Stimulated activated CD4-positive, alpha-beta T cell treated with anti-CD3 and anti-CD28 coated beads, Interleukin-15, amount 100 ng/mL, for 1 hour (primary cell): ENCODE measurements at regions not wholly inside any gene's neighbourhood (a gene's known extent, or its start where the extent isn't known, plus 50 kb on each side); places are given as distances from the start of the nearest gene placed in this dataset.

ENCODE experiments used
- DNase-seq, 2 donors: peaks; one replicate each; pipeline ENCODE4 v3.0.0-alpha.2; 2020; ENCODE audit warnings: low read depth in 1 of 2, low spot score in 1 of 2

DNA sequence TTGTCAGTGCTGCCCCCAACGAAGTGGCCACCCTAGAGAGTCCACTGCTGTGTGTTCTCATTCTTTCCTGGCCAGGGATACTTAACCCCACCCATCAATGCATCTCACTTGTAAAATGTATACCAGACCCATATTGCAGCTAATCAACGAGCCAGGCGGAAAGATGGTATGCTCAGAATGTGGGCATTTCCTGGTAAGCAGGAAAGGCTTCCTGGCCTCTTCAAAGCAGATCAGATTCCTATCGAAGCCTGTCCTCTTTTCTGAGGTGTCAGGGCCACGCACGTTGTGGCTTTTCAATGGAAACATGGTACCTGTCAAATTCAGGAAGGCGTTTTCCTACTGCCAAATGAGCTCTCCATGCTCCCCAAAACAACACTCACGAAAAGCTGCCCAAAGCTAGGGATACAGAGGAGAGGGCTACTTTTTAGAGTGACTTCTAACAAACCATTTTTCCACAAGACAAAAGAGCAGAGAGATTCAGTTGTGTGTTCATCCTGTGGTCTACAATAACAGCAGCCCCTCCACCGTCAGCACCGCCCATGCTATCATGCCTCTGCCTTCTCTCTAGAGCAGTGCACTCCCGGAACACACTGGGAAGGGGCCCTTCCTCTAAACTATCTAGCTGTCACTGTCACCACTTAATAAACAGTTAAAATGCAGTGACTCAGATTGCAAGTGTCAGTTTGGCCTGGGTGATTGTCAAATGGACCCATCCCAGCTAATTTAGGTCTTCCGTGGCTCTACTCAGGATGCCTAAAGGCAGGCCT lies 535.1 kb downstream of the RNF144A start:
- DNase-seq = no peak

DNA sequence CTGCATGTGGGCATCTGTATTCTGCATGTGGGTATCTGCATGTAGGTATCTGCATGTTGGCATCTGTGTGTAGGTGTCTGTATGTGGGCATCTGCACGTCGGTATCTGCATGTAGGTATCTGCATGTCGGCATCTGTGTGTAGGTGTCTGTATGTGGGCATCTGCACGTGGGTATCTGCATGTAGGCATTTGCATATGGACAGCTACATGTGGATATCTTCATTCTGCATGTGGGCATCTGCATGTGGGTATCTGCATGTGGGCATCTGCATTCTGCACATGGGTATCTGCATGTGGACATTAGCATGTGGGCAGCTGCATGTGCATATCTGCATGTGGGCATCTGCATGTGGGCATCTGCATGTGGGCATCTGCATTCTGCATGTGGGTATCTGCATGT lies 537.4 kb downstream of the RNF144A start:
- DNase-seq = no peak

DNA sequence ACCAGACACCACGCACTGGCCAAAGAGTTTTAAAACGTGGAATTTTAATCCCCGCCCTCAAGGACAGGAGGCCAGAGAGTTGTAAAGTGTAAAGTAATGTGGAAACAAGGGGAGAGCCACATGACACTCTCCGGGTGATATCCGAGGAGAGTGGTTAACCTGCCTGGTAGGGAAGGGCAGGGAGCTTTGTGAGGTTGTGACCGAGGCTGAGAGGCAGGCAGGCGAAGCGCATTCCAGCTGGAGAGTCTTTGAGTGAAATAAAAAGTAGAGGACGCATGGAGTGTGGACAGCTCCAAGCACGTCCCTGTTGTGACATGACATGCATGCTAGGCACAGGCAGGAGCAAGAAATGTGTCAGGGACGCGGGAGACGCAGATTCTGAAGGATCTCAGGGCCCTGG lies 539.5 kb downstream of the RNF144A start:
- no peak for DNase-seq

DNA sequence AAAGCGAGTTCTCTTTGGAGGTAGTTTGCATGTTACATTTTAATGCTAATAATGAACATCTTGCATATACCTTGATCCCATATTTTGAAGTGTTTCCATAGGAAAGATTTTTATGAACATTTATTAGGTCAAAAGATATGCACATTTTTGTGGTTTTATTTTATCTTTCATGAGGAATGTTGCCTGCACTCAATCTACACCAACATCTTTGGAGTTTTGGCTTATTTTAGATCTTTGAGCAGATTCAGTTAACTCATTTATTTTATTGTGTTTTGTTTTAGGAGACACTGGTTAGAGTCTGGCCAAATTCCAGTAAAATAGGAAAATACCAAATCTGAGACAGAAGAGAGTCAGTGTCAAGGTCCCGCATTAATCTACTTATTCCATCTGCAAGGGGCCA lies 540.9 kb downstream of the RNF144A start:
- no peak for DNase-seq

DNA sequence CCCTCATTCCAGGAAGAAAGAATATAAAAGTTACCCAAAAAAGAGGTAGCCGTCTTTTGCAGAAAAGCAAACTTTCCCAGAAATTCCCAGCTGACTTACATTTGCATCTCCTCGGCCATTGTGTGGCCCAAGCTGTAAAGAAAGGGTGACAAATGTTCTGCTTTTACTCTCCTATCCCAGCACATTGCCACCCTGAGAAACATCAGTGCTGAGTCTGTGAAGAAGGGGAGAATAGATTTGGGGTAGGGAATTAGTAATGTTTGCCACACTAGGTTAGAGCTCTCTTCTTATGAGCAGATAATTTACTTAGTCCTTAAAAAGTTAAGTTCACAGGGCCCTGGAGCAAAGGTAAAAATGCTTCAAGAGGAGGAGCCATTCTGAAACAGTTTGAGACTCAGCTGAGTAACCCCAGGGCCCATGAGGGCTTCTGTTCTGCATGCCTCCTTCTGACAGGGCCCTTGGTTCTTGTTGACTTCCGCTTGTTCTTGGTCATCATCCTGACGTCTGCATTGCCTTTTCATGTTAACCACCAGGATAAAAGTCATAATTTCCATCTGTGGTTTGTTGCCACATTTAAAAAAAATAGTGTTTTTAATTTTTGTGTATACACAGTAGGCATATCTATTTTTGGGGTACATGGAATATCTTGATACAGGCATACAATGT lies 550.7 kb downstream of the RNF144A start:
- no peak for DNase-seq

DNA sequence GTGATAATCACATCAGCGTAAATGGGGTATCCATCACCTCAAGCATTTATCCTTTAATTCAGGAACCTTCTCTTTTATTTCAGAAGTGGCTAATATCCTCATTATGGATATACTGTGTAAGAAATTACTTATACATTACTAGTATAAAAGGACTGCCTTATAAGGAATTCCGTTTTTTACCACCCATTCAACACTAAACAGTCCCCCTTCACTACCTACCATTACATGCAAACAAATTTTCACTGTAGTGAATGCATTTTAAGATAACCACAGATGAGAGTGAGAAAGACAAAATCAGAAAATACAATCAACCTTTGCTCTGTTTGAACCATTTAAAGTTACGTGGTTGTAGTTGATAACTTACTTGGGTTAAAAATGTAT lies 551.2 kb downstream of the RNF144A start:
- no peak for DNase-seq

DNA sequence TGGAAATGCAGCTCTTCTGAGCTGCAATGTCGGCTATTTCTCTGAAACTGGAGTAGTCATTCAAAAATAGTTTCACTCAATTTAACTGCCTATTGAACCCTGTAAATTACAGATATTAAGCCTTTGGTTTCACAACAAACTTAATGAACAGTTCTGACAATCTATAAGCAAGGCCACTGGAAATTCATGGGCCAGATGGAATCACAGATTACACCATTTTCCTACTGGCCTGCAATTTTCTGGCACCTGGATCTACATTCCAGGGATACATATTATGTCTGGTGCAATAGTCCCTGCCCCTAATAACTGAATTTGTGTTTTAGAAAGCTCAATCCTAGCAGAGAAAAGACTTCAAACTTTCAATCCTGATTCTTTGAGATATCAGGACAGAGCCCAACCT lies 551.7 kb downstream of the RNF144A start:
- no peak for DNase-seq

DNA sequence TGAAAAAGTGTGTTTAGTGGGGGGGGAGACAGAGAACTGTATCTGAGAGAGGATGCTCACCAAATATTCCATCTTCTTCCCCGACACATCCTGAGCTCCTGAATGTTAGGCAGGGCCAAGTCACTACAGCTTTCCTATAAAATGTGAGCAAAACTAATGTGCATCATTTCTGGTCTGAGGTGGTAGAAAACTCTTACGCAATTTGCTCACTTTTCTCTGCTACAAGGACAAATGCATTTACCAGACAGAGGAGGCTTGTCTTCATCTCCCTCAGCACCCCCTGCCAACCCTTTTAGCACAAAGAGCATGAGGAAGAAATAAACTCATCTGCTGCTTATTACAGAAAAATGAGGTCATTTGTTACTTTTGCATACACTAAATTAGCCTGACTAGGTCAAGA lies 554.0 kb downstream of the RNF144A start:
- DNase-seq = no peak

DNA sequence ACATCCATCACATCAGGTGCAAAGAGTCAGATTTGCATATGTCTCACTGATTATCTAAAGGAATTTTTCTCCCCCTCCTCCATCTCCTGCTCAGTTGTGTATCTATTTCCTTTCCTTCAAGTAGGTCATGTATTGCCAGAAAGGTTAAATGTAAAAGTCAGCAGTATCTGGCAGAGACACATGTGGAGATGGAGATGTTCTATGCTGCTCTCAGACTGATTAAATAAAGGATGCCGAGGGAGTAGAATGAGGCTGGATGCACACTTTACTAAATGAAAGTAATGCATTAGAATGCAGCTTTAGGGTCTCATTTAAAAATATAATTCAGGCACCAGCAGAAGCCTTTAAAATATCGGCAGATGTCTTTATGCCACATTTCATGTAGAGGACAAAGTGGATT lies 555.3 kb downstream of the RNF144A start:
- DNase-seq = no peak

DNA sequence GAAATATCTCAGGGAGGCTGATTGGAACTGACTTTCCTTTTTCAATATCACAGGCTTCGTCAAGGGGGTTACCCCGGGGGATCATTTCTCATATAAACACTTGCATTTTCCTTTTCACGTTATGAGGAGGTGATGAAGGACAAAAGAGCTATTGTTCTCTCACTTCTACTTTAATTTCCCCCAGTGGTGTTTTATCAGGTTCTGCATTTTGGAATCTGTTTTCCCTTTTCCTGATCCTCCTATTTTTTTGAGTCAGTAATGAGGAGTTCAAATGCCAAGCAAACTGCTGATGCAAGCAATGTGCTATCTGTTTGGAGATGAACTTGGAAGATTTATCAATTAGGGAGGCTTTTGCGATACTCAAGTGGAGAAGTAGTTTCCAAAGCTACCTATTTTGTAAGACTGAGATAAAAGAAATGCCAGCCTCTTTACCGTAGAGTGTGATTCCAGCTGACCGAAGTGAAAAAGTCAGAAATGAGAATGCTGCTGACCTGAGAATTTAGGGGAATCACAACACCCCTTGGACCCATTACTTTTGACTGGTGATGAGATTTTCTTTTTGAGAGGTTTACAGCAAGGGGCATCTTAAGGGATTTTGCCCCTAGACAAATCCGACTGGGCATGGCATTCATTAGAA lies 556.0 kb downstream of the RNF144A start:
- no peak for DNase-seq

DNA sequence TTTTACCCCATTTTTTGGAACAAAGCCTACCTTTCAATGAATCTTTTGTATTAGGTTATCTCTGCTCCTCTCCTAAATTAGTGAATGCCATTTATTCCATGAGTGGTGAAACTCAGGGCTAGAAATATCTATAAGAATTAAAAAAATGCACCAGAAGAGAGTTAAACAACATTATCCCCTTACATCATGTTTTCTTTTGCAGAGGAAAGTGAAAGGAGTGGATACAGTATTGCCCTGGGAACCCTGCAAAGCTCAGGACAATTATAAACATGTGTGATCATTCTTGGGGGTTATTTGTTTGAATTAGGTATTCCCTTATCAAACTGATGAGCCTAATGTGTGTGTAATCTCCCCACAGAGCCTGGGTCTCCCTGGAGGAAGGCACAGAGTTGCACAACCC lies 559.2 kb downstream of the RNF144A start:
- no peak for DNase-seq

DNA sequence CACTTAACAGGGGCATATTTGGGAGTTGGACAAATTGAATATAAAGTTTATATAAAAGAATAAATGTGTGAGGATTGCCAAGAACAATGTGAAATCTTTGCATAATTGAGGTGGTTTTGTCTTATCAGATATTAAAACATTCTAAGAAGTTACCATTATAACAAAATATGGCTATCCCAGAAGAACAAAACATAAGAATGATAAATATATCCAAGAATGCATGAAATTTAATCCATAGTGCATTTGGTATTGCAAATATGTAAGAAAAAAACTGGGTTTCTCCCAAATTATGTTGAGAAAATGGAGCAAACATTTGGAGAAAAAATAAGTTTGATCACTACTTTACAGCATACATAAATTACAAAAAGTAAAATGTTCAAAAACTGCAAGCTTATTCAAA lies 562.4 kb downstream of the RNF144A start:
- no peak for DNase-seq

DNA sequence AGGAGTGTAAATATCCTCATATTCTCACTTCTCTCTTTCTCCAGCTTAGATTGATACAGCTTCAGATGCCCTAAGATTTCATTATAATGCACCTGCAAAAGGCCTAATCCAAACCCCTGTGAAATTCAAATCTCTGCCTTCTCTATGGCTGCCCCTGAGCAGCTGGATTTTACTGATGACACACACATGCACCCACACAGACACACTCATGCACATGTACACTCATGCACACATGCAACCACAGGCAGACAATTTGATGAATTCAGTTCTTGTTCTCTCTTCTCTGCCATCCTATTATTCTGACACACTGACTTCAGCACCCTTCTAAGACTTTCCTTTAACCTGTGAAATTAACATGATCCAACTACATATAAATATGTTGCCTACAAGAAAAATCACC lies 563.2 kb downstream of the RNF144A start:
- no peak for DNase-seq

DNA sequence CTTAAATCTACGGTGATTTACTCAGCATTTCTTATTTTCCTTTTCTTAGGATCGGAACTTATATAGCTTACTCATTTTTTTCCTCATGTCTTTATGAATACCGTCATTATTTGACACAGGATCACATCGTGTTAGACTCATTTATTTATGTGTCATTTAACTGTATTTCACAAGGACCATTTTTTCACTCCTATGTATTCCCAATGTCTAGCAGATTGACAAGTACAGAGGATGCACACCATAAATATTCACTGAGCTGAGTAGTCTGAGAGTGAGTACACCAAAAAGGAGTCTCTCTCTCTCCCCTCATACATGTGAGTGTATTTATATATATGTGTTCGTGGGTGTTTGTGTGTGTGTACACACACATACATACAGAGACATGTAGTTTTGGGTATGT lies 573.5 kb downstream of the RNF144A start:
- no peak for DNase-seq

DNA sequence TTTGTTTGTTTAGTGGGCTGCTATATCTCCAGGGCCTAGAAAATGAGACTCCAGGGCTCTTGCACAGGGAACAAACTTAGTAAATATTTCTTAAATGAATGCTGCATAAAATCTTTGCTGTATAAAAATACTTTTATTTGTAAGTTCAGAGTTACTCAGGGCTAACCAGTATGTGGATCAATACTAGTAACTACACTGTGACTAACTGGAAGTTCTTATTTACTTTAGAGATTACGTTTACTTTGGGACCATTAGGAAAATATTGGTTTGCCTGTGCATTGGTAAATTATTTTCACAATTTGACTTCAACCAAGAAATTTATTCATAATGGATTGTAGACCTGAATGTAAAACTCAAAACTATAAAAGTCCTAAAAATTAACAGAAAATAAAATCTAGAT lies 575.5 kb downstream of the RNF144A start:
- DNase-seq = no peak

DNA sequence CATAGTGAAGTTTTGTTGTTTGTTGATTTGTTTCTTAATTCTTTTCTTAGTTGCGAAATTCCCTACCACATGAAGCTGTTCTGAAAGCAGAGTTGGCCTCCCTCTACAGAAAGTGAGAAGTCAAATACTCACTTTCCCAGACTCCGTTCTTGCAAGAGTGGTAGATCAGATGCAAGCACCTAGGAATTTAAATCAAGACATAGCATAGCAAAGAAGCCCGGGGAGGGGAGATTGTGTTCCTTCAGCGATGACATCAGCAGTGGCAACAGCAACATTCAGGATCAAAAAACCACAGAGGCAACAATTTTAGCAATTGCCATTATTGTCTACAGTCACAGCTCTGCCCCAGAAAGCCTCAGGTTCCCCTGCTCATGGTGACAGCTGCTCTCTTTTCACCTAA lies 580.0 kb downstream of the RNF144A start:
- no peak for DNase-seq

DNA sequence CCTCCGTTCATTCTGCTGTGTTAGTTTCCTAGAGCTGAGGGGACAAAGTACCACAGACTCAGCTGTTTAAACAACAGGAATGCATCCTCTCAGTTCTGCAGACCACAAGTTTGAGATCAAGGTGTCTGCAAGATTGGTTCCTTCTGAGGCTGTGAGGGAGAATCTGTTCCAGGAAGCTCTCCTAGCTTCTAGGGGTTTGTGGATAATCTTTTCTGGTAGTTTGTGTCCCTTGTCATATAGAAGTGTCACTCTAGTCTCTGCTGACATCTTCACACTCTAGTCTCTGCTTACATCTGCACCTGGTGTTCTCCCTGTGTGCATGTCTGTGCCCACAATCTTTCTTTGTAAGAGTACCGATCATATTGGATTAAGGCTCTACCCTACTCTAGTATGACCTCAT lies 581.8 kb downstream of the RNF144A start:
- no peak for DNase-seq

DNA sequence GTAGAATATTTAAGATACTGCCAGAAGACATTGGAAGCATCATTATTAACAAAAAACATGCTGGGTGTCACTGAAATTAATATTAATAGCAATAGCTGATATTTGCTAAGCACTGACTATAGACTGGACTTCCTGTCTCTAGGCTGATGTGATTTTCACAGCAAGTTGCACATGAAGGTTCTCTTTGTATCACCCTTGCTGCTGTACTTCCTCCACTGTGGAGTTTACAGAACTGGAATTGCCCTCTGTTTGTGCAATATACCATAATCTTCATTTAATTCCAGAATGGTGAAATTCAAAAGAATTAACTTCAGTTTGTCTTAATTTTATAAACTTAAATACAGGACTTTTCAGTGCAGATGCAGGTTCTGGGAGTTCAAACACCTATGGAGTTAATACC lies 585.1 kb downstream of the RNF144A start:
- DNase-seq = no peak

DNA sequence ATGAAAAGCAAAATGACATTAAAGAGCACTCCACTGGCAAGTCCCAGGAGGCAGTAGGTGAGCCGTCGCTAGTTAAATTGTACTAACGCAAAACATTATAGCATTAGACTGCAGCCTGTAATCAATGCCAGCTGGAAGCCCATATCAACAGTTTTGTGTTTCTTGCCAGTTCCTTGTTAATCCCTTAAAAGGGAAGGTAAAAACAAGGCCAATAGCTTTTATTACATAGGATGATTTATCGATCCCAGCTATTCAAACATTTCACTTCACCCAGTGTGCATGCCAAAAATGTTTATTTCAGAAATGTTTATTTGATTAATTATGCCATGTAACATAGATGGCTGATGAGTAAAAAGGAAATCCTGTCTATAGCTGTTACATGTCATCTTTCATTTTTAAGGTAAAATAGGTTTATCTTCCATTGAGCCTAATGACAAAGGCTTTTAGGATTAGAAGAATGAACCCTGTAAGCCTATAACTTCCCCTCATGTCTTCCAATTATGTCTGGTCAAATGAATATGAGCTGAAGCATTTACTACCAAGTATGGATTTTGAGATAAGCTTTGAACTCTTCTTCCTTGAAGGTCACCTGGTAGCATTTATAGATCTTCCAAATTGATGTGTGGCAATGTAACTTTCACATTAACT lies 591.2 kb downstream of the RNF144A start:
- DNase-seq = no peak

DNA sequence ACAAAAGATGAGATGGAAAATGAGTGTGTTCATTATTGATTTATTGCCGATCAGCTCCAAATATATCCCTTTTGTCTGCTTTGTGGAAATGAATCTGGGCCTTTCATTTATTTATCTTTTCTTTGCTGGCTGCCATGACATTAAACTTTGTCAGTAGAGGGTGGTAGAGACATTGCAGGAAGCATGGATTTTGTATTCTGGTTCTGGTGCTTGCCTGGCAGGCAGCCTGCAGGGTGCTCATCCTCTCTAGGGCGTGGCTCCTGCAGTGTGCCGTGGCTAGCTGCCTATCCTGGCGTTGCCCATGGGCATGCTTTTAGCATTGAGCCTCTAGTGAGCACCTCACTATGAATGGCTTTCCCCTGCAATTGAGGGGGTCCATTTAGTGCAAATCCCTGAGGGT lies 593.1 kb downstream of the RNF144A start:
- no peak for DNase-seq

DNA sequence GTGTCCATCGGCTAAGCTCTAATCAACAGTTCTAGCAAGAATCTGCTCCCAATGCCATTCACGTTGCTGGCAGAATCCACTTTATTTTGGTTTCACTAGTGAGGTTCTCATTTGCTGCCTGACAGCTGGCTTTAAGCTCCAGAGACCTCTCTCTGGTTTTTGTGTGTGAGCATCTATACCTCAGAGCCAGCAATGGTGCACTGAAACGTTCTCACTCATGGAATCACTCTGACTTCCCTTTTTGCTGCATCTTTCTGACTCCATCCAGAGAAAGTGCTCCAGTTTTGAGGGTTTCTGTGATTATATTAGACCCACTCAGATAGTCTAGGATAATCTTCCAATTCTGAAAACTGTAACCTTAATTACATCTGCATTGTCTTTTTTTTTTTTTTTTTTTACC lies 596.6 kb downstream of the RNF144A start:
- no peak for DNase-seq

DNA sequence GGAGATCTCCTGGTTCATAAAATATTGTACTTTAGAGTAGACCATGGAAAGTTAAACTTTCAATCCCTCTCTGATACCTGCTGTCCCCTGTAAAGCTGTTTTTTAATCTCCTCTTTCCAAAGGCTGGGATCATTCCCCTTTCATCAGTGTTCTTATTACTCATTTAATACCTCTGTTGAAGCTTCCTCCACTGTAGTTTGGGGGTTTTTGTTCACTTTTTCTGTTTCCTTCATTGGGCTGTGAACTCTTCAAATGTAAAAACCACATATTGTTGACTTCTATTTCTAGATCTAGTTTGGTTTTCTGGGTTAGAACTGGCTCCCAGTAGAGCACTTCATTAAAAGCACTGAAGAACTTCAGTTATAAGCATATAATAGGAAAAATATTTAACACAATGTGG lies 598.1 kb downstream of the RNF144A start:
- no peak for DNase-seq
